GM23338 (cell line): ENCODE measurements at regions not wholly inside any gene's neighbourhood (a gene's known extent, or its start where the extent isn't known, plus 50 kb on each side); places are given as distances from the start of the nearest gene placed in this dataset.

Experiments
- ATAC-seq: fragments of 200-7000 bp; cut with Tn5 transposase; 3 replicates; pipeline ENCODE4 v1.9.1; 2020
- DNase-seq: peaks from one replicate; pipeline ENCODE4 v3.0.0-alpha.2; 2015; ENCODE audit warnings: low spot score
- H2AFZ ChIP-seq: fragments of 200-600 bp; sonication (generic); 2 replicates; pipeline ENCODE4 v1.8.0; 2016; ENCODE audit warnings: antibody characterized with exemption, mild to moderate bottlenecking, moderate library complexity
- H3F3A ChIP-seq: fragments of 200-600 bp; sonication (generic); replicated peaks from 2 replicates; pipeline ENCODE4 v1.8.0; 2017; ENCODE audit warnings: antibody characterized with exemption, mixed run types, low read depth
- H3K27ac ChIP-seq: fragments of 200-600 bp; sonication (generic); 2 replicates; pipeline ENCODE4 v1.6.1; 2016; ENCODE audit warnings: low read depth
- H3K27me3 ChIP-seq: fragments of 200-600 bp; sonication (generic); 2 replicates; pipeline ENCODE4 v1.8.0; 2016; ENCODE audit warnings: mild to moderate bottlenecking, mixed run types, moderate library complexity; ENCODE audit not compliant: insufficient read depth
- H3K36me3 ChIP-seq: fragments of 200-600 bp; sonication (generic); 2 replicates; pipeline ENCODE4 v1.8.0; 2016; ENCODE audit warnings: mild to moderate bottlenecking; ENCODE audit not compliant: insufficient read depth
- H3K4me1 ChIP-seq: fragments of 200-600 bp; sonication (generic); 2 replicates; pipeline ENCODE4 v1.8.0; 2016; ENCODE audit warnings: mild to moderate bottlenecking, moderate library complexity; ENCODE audit not compliant: insufficient read depth
- H3K4me2 ChIP-seq: fragments of 200-600 bp; sonication (generic); 2 replicates; pipeline ENCODE4 v1.7.1; 2017; ENCODE audit warnings: mixed run types
- H3K4me3 ChIP-seq: fragments of 200-600 bp; sonication (generic); 2 replicates; pipeline ENCODE4 v1.6.1; 2016; ENCODE audit warnings: mixed run types
- H3K79me2 ChIP-seq: fragments of 200-600 bp; sonication (generic); replicated peaks from 2 replicates; pipeline ENCODE4 v1.8.0; 2017; ENCODE audit warnings: mild to moderate bottlenecking; ENCODE audit not compliant: insufficient read depth
- H3K9me2 ChIP-seq: fragments of 200-600 bp; sonication (generic); 2 replicates; pipeline ENCODE4 v1.8.0; 2017; ENCODE audit not compliant: insufficient read depth
- H4K20me1 ChIP-seq: fragments of 200-600 bp; sonication (generic); replicated peaks from 2 replicates; pipeline ENCODE4 v1.8.0; 2017; ENCODE audit warnings: mild to moderate bottlenecking; ENCODE audit not compliant: insufficient read depth
- H3K27ac Mint-ChIP-seq: 2 replicates; pipeline ENCODE4 v1.8.0; 2020; ENCODE audit warnings: inconsistent platforms, mild to moderate bottlenecking, moderate library complexity, mixed read lengths
- H3K27me3 Mint-ChIP-seq: 3 replicates; pipeline ENCODE4 v1.8.0; 2022; ENCODE audit warnings: low read depth, mild to moderate bottlenecking, moderate library complexity, mixed read lengths, inconsistent platforms; ENCODE audit not compliant: insufficient read depth, poor library complexity
- H3K36me3 Mint-ChIP-seq: 3 replicates; pipeline ENCODE4 v1.8.0; 2021; ENCODE audit warnings: low read depth, mild to moderate bottlenecking, inconsistent platforms, moderate library complexity, mixed read lengths
- H3K4me1 Mint-ChIP-seq: 3 replicates; pipeline ENCODE4 v1.8.0; 2020; ENCODE audit warnings: mild to moderate bottlenecking, inconsistent platforms, mixed read lengths
- H3K4me3 Mint-ChIP-seq: 3 replicates; pipeline ENCODE4 v1.8.0; 2021; ENCODE audit warnings: moderate library complexity, mild to moderate bottlenecking, inconsistent platforms, mixed read lengths
- H3K9me3 Mint-ChIP-seq: 3 replicates; pipeline ENCODE4 v1.8.0; 2020; ENCODE audit warnings: moderate library complexity, mild to moderate bottlenecking, inconsistent platforms, mixed read lengths
- CREB1 ChIP-seq: fragments of 250-450 bp; sonication (Bioruptor Pico); IDR thresholded peaks from 2 replicates; pipeline ENCODE4 v1.5.0; 2020; ENCODE audit warnings: low read depth, mild to moderate bottlenecking, moderate library complexity
- CTCF ChIP-seq, 2 experiments: fragments of 200-600 bp in 1 of 2; sonication (generic) in 1 of 2; conservative IDR thresholded peaks; 2 replicates each; pipeline versions ENCODE4 v1.5.1 to v1.6.1; 2016 to 2017; ENCODE audit warnings: antibody characterized with exemption in 2 of 2, low read depth in 2 of 2, mild to moderate bottlenecking in 2 of 2, moderate library complexity in 1 of 2
- ETS1 ChIP-seq: IDR thresholded peaks from 2 replicates; pipeline ENCODE4 v1.6.1; 2016; ENCODE audit warnings: antibody characterized with exemption
- EZH2 ChIP-seq: fragments of 200-600 bp; sonication (generic); IDR thresholded peaks from one replicate; pipeline ENCODE4 v1.8.0; 2017; ENCODE audit warnings: antibody characterized with exemption, mild to moderate bottlenecking, low read depth; ENCODE audit not compliant: unreplicated experiment
- EZH2phosphoT487 ChIP-seq: fragments of 200-600 bp; sonication (generic); IDR thresholded peaks from one replicate; pipeline ENCODE4 v1.8.1; 2018; ENCODE audit warnings: antibody characterized with exemption; ENCODE audit not compliant: unreplicated experiment
- JUNB ChIP-seq: IDR thresholded peaks from one replicate; pipeline ENCODE4 v1.6.1; 2016; ENCODE audit warnings: antibody characterized with exemption; ENCODE audit not compliant: unreplicated experiment
- NANOG ChIP-seq: IDR thresholded peaks from 2 replicates; pipeline ENCODE4 v1.6.1; 2016; ENCODE audit warnings: antibody characterized with exemption, borderline replicate concordance
- POLR2AphosphoS5 ChIP-seq: IDR thresholded peaks from 2 replicates; pipeline ENCODE4 v1.6.1; 2016; ENCODE audit warnings: antibody characterized with exemption, low read depth
- STAT1 ChIP-seq: IDR thresholded peaks from one replicate; pipeline ENCODE4 v1.6.1; 2016; ENCODE audit warnings: antibody characterized with exemption; ENCODE audit not compliant: unreplicated experiment
- ZNF114 ChIP-seq: fragments of 250-450 bp; sonication (Bioruptor Pico); IDR thresholded peaks from 2 replicates; pipeline ENCODE4 v1.5.0; 2020; ENCODE audit warnings: mild to moderate bottlenecking, moderate library complexity
- ZNF331 ChIP-seq: fragments of 250-450 bp; sonication (Bioruptor Pico); IDR thresholded peaks from 2 replicates; pipeline ENCODE4 v1.5.0; 2020; ENCODE audit warnings: low read depth, mild to moderate bottlenecking, moderate library complexity
- TF ChIP-seq, protein P1 (sequence below): IDR thresholded peaks from one replicate; pipeline ENCODE4 v1.6.1; 2018; ENCODE audit warnings: antibody characterized with exemption; ENCODE audit not compliant: unreplicated experiment
- TF ChIP-seq, protein P2 (sequence below): fragments of 250-450 bp; sonication (Bioruptor Pico); IDR thresholded peaks from 2 replicates; pipeline ENCODE4 v1.5.0; 2020; ENCODE audit warnings: mild to moderate bottlenecking, moderate library complexity

- Histone ChIP-seq H3K79me2 (no peaks in the 10 kb centered on the region), H2AFZ (no peak overlapping the region), H3K4me1 (no peaks in the 10 kb centered on the region), H3K27ac (no peak overlapping the region), H3K9me2 (peaks cover 3% of the 10 kb centered on the region; the same call in 1 of the 2 replicates), H3K4me2 (no peak overlapping the region), H3K36me3 (no peaks in the 10 kb centered on the region), H3K4me3 (no peak overlapping the region), H3F3A (no peaks in the 10 kb centered on the region), H3K27me3 (no peaks in the 10 kb centered on the region), H4K20me1 (no peaks in the 10 kb centered on the region)
- H3K4me3 Mint-ChIP-seq, result no peak overlapping the region
- no peaks in the 10 kb centered on the region for H3K4me1 Mint-ChIP-seq
- TF ChIP-seq CTCF (conservative IDR thresholded peaks at IDR 0.05; ENCODE audit: low read depth in 2 of 2) (no peak), POLR2AphosphoS5 (no peak), CREB1 (CRISPR knock-in tag) (no peak), ZNF331 (no peak), JUNB (no peak), NANOG (no peak), EZH2phosphoT487 (no peak), EZH2 (no peak), ZNF114 (CRISPR knock-in tag) (no peak), STAT1 (no peak), ETS1 (no peak)
- TF ChIP-seq, protein P1, sequence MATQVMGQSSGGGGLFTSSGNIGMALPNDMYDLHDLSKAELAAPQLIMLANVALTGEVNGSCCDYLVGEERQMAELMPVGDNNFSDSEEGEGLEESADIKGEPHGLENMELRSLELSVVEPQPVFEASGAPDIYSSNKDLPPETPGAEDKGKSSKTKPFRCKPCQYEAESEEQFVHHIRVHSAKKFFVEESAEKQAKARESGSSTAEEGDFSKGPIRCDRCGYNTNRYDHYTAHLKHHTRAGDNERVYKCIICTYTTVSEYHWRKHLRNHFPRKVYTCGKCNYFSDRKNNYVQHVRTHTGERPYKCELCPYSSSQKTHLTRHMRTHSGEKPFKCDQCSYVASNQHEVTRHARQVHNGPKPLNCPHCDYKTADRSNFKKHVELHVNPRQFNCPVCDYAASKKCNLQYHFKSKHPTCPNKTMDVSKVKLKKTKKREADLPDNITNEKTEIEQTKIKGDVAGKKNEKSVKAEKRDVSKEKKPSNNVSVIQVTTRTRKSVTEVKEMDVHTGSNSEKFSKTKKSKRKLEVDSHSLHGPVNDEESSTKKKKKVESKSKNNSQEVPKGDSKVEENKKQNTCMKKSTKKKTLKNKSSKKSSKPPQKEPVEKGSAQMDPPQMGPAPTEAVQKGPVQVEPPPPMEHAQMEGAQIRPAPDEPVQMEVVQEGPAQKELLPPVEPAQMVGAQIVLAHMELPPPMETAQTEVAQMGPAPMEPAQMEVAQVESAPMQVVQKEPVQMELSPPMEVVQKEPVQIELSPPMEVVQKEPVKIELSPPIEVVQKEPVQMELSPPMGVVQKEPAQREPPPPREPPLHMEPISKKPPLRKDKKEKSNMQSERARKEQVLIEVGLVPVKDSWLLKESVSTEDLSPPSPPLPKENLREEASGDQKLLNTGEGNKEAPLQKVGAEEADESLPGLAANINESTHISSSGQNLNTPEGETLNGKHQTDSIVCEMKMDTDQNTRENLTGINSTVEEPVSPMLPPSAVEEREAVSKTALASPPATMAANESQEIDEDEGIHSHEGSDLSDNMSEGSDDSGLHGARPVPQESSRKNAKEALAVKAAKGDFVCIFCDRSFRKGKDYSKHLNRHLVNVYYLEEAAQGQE, result no peak
- TF ChIP-seq, protein P2, sequence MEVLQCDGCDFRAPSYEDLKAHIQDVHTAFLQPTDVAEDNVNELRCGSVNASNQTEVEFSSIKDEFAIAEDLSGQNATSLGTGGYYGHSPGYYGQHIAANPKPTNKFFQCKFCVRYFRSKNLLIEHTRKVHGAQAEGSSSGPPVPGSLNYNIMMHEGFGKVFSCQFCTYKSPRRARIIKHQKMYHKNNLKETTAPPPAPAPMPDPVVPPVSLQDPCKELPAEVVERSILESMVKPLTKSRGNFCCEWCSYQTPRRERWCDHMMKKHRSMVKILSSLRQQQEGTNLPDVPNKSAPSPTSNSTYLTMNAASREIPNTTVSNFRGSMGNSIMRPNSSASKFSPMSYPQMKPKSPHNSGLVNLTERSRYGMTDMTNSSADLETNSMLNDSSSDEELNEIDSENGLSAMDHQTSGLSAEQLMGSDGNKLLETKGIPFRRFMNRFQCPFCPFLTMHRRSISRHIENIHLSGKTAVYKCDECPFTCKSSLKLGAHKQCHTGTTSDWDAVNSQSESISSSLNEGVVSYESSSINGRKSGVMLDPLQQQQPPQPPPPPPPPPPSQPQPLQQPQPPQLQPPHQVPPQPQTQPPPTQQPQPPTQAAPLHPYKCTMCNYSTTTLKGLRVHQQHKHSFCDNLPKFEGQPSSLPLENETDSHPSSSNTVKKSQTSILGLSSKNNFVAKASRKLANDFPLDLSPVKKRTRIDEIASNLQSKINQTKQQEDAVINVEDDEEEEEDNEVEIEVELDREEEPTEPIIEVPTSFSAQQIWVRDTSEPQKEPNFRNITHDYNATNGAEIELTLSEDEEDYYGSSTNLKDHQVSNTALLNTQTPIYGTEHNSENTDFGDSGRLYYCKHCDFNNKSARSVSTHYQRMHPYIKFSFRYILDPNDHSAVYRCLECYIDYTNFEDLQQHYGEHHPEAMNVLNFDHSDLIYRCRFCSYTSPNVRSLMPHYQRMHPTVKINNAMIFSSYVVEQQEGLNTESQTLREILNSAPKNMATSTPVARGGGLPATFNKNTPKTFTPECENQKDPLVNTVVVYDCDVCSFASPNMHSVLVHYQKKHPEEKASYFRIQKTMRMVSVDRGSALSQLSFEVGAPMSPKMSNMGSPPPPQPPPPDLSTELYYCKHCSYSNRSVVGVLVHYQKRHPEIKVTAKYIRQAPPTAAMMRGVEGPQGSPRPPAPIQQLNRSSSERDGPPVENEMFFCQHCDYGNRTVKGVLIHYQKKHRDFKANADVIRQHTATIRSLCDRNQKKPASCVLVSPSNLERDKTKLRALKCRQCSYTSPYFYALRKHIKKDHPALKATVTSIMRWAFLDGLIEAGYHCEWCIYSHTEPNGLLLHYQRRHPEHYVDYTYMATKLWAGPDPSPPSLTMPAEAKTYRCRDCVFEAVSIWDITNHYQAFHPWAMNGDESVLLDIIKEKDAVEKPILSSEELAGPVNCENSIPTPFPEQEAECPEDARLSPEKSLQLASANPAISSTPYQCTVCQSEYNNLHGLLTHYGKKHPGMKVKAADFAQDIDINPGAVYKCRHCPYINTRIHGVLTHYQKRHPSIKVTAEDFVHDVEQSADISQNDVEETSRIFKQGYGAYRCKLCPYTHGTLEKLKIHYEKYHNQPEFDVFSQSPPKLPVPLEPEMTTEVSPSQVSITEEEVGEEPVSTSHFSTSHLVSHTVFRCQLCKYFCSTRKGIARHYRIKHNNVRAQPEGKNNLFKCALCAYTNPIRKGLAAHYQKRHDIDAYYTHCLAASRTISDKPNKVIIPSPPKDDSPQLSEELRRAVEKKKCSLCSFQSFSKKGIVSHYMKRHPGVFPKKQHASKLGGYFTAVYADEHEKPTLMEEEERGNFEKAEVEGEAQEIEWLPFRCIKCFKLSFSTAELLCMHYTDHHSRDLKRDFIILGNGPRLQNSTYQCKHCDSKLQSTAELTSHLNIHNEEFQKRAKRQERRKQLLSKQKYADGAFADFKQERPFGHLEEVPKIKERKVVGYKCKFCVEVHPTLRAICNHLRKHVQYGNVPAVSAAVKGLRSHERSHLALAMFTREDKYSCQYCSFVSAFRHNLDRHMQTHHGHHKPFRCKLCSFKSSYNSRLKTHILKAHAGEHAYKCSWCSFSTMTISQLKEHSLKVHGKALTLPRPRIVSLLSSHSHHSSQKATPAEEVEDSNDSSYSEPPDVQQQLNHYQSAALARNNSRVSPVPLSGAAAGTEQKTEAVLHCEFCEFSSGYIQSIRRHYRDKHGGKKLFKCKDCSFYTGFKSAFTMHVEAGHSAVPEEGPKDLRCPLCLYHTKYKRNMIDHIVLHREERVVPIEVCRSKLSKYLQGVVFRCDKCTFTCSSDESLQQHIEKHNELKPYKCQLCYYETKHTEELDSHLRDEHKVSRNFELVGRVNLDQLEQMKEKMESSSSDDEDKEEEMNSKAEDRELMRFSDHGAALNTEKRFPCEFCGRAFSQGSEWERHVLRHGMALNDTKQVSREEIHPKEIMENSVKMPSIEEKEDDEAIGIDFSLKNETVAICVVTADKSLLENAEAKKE, result no peak
- peaks cover 2% of the 10 kb centered on the region; the same call in 1 of the 3 replicates for H3K9me3 Mint-ChIP-seq
- peaks cover 2% of the 10 kb centered on the region for H3K27me3 Mint-ChIP-seq
- no peaks in the 10 kb centered on the region for H3K36me3 Mint-ChIP-seq
- no peak for DNase-seq
- no peak overlapping the region for H3K27ac Mint-ChIP-seq
- no peak for ATAC-seq
Measured at GRCh38 chr5:114948363-114948762, 221.3 kb downstream of the TRIM36 start.
